ENCODE measurements at regions not wholly inside any gene's neighbourhood (a gene's known extent, or its start where the extent isn't known, plus 50 kb on each side); places are given as distances from the start of the nearest gene placed in this dataset.

DNA sequence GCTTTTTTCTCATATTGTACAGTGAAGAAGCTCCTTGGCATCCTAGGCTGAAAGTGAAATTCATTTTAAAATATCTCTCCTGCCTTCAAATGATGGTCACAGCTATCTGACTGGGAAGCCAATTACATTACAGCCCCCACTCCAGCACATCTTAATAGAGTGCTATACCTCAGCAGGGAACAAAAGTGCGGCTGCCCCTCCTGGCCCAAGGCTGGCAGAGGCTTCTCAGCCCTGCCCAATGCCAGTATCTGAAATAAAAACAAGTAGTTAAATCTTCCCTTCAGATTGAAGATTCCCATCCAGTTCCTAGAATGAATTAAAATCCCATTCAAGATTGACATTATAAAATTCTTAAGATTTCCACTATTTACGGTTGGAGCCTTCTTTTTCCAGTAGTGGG is 54.9 kb upstream of the GNG2 start:
- H3K4me3 ChIP-seq (ENCODE audit: low read length in 2 of 2): no peak overlapping the region
- 96% methylated on average over 2 of the region's 2 CpGs for WGBS
- H3K27ac ChIP-seq (ENCODE audit: low read depth in 1 of 2, low read length in 1 of 2): no peak overlapping the region
- H3K27me3 ChIP-seq (ENCODE audit: control insufficient read depth in 2 of 2, insufficient read depth in 1 of 2, low read length in 1 of 2): no peaks in the 10 kb centered on the region
- no peak for DNase-seq (ENCODE audit: low read depth in 6 of 9, low spot score in 9 of 9)
- no peaks in the 10 kb centered on the region for H3K9me3 ChIP-seq (ENCODE audit: control insufficient read depth in 2 of 2, insufficient read depth in 1 of 2, low read length in 1 of 2)
- H3K4me1 ChIP-seq (ENCODE audit: control insufficient read depth in 2 of 2, insufficient read depth in 2 of 2, low read length in 2 of 2): no peaks in the 10 kb centered on the region
- no peaks in the 10 kb centered on the region for H3K36me3 ChIP-seq (ENCODE audit: control insufficient read depth in 2 of 2, insufficient read depth in 2 of 2, low read length in 1 of 2)

DNA sequence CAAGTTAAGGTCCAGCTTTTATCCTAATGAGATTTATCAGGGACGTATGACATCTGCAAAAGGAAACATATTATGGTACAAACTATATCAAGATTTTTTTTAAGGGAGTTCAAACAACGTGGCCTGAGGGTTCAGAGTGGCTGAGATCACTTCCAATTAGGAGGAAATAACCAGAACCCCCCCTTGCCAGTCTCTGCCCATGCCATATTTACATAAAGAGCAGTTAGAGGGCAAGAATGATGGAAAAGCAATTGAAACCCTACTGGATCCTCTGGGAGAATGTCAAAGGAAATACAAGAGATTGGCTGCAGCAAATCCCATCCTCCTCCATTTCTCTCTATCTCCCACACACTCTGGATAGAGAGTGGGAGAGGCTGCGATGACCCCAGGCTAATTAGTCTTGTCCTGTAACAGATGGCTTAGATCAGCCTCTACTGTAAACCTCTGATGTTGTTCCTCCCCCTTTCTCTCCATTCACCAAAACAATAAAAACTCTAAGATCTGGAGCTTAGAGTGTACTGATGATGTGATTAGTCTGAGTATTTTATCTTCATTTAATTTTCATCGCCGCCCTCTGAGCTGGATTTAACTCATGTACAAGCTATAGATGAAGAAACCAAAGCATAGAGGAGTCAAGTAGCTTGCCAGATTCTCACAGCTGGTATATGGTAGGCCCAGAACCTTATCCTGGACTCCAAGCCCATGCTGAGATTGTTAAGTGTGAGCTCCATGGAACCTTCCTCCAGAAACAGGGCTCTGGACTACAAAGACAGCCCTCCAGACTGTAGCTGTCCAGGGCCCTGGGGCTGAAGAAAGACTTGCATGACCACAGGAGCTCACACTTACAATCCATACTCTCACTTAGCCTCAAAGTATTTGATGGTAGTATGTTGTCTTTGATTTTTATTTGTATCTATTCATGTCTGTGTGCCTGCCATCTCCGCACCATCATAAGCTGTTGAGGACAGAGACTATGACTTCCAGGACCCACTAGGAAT is 54.1 kb upstream of the GNG2 start:
- WGBS: 90% methylated on average over 6 of the region's 6 CpGs
- H3K4me3 ChIP-seq (ENCODE audit: low read length in 2 of 2): no peak overlapping the region
- no peak for DNase-seq (ENCODE audit: low read depth in 6 of 9, low spot score in 9 of 9)

DNA sequence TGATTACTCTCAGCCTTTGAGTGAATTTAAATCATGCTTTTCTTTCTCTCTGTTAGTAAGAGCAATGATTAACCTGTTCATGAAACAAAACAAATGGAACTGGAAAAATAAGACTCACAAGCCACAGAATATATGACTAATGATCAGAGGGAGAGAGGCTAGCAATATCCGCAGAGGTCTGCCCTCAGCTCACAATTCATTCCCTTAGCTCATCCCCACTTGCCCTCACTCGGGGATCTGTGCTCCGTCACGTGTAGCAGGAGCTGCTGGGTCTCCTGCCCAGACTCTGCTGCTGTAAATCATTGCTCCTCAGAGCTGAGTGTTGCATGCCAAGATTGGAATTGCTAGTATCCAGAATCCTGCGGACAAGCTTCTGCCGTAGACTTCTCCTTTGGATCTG is 53.1 kb upstream of the GNG2 start:
- H3K9me3 ChIP-seq (ENCODE audit: control insufficient read depth in 2 of 2, insufficient read depth in 1 of 2, low read length in 1 of 2): no peaks in the 10 kb centered on the region
- H3K36me3 ChIP-seq (ENCODE audit: control insufficient read depth in 2 of 2, insufficient read depth in 2 of 2, low read length in 1 of 2): no peaks in the 10 kb centered on the region
- DNase-seq (ENCODE audit: low read depth in 6 of 9, low spot score in 9 of 9): no peak
- H3K4me3 ChIP-seq (ENCODE audit: low read length in 2 of 2): no peak overlapping the region
- no peak overlapping the region for H3K27ac ChIP-seq (ENCODE audit: low read depth in 1 of 2, low read length in 1 of 2)
- H3K4me1 ChIP-seq (ENCODE audit: control insufficient read depth in 2 of 2, insufficient read depth in 2 of 2, low read length in 2 of 2): no peaks in the 10 kb centered on the region
- WGBS: 96% methylated on average over 6 of the region's 6 CpGs
- no peaks in the 10 kb centered on the region for H3K27me3 ChIP-seq (ENCODE audit: control insufficient read depth in 2 of 2, insufficient read depth in 1 of 2, low read length in 1 of 2)

More for the DNA sequence above, 54.1 kb upstream of the GNG2 start:
- no peaks in the 10 kb centered on the region for H3K4me1 ChIP-seq (ENCODE audit: control insufficient read depth in 2 of 2, insufficient read depth in 2 of 2, low read length in 2 of 2)
- no peaks in the 10 kb centered on the region for H3K27me3 ChIP-seq (ENCODE audit: control insufficient read depth in 2 of 2, insufficient read depth in 1 of 2, low read length in 1 of 2)
- no peaks in the 10 kb centered on the region for H3K9me3 ChIP-seq (ENCODE audit: control insufficient read depth in 2 of 2, insufficient read depth in 1 of 2, low read length in 1 of 2)
- no peak overlapping the region for H3K27ac ChIP-seq (ENCODE audit: low read depth in 1 of 2, low read length in 1 of 2)
- no peaks in the 10 kb centered on the region for H3K36me3 ChIP-seq (ENCODE audit: control insufficient read depth in 2 of 2, insufficient read depth in 2 of 2, low read length in 1 of 2)
